Activated CD8-positive, alpha-beta memory T cell treated with anti-CD3 and anti-CD28 coated beads for 24 hours (primary cell): ENCODE measurements at regions not wholly inside any gene's neighbourhood (a gene's known extent, or its start where the extent isn't known, plus 50 kb on each side); places are given as distances from the start of the nearest gene placed in this dataset.

Experiments used
- DNase-seq: peaks from one replicate; pipeline ENCODE4 v3.0.0-alpha.2; 2020

GRCh38 chr4:104682311-104682710 is 187.6 kb upstream of the CXXC4 start:
- DNase-seq: no peak

DNA sequence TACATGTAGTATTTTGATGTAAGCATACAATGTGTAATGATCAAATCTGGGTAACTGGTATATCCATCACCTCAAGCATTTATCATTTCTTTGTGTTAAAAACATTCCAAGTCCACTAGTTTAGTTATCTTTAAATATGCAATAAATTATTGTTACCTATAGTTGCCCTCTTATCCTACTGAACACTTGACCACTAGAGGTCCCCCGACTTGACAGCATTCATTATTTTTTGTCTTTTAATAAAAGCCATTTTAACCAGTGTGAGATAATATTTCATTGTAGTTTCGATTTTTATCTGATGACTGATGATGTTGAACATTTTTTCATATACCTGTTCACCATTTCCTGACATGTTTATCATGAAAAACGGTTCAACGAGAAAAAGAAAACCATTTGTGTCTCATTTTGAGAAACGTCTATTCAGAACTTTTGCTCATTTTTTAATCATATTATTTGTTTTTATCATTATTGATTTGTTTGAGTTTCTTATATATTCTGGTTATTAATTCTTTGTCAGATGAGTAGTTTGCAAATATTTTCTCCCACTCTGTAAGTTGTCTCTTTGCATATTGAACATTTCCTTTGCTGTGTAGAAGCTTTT is 199.0 kb upstream of the CXXC4 start:
- DNase-seq: no peak

- no peak for DNase-seq
Observed at GRCh38 chr4:104716584-104716983, 221.9 kb upstream of the CXXC4 start.

- no peak for DNase-seq
Observed at GRCh38 chr4:104719539-104720230, 225.0 kb upstream of the CXXC4 start.

GRCh38 chr4:104722467-104722866 is 227.8 kb upstream of the CXXC4 start:
- DNase-seq: no peak

DNA sequence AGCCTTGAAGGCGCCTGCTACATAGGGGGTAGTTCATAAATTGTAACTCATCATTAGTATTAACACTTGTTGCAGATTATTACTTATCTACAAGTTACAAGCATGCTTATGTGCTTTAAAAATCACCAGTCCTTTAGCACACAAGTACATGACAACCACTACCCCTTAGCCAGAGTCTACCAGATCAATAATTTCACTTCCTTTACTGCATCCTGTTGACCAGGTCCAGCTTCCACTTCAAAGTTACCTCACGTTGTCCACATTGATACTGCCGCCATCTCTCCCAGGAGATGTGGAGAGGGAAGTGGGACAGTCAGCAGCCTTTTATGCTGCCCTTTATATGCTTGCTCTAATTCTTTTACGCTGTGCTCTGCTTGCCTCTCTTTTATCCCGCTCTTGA is 231.3 kb upstream of the CXXC4 start:
- DNase-seq: no peak

DNA sequence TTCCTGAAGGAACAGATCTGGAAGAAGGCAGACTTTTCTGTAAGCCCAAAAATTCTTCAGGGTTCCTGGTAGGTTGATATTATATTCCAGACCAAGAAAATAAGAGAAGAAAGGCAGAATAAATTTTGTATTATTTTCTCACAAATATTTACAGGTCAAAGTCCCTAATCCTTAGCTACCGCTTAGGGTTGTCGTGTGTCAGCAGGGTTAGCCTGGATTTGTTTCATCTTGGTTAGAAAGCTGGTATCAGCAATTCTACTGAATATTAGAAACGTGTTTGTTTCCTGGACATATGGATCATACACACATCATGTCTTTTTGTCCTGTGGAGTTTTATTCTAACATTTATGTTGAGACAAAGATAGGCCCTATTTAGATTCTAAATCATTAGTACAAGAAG is 232.9 kb upstream of the CXXC4 start:
- no peak for DNase-seq

DNA sequence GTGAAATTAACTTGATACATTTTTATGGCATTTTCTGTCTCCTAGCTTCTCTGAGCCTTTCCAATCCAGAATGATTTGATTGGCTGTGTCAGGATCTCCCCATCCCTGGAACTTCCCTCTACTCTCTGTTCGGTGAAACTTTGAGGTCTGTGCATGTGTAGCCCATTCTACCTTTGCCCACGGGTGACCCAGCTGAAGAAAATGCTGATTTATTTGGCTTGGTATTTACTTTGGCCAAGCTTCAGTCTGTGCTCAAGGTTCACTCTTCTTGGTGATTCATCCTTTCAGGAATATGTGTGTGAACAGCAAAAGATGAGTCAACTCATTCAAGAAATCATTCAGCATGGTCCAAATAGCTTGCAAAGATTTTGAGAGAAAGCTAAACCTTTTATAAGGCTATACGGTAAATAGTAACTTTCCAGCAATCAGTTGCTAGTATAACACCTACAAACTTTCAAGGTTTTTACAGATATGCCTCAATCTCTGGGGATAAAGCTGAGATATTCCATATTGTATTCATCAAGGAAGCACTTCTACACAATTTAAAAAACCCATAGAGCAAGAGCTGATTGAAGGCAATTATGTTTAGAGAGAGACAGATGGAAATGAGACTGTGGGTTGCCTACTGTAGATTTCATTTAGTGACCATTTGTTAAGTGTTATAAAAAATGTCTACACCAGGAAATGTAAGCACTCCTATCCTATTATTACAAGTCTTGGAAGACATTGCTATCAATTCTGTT is 233.9 kb upstream of the CXXC4 start:
- no peak for DNase-seq

GRCh38 chr4:104732766-104733165 is 238.1 kb upstream of the CXXC4 start:
- no peak for DNase-seq

GRCh38 chr4:104735174-104735573 is 240.5 kb upstream of the CXXC4 start:
- DNase-seq: no peak

DNA sequence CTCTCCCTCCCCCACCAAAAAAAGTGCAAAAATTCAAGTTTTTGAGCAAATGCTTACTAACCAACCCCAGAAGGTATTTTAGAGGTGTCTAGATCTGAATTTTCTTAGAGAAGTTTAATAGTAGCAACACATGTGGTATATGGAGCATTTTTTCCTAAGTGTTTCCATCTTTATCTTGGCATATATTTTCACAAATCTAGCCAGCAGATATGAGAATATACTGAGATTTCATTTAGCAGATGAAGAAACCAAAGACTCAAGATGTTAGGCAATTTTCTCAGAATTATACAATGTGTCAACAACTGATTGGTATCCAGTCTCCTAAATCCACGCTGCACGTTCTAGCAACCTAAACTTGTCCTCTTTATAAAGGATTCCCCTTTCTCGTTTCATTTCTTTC is 245.5 kb upstream of the CXXC4 start:
- DNase-seq: no peak

- DNase-seq: no peak
Observed at GRCh38 chr4:104743215-104743653, 248.5 kb upstream of the CXXC4 start.

DNA sequence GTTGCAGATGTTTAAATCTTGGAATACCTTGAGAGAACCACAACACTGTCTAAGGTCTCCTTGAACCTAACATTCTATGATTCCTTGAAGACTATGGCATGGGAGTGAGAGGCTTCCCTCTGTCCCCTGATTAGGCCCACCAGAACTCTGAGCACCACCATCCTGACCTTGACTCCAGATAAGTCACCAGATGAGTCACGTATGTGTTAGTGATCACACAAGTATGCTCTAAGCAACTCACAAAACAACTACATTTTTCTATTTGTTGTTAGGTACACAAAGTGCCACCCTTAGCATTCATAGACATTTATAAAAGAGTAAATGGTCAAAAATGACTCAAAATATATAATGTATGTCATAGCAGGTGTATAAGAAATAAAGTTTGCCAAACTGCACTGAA is 252.9 kb upstream of the CXXC4 start:
- no peak for DNase-seq

DNA sequence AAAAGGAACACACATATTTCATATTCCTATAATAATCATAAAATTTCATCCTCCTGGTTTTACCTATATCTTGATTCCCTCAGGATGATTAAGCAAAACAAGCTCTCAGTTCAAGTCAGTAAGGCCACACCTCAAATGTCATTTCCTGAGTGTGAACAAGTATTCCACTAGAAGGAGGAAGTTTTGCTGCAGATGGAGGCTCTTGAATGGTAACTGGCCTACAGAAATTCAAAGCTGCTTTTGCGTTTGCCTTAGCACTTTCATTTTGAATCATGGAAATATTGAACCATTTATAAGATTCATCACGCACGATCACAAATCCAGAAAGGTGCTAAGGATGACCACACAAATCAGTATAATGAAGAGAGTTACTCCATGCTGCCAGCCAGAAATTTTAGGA is 254.4 kb upstream of the CXXC4 start:
- DNase-seq: no peak

- DNase-seq: no peak
Observed at GRCh38 chr4:104750008-104750407, 255.3 kb upstream of the CXXC4 start.

- DNase-seq: no peak
Observed at GRCh38 chr4:104751468-104751867, 256.8 kb upstream of the CXXC4 start.

DNA sequence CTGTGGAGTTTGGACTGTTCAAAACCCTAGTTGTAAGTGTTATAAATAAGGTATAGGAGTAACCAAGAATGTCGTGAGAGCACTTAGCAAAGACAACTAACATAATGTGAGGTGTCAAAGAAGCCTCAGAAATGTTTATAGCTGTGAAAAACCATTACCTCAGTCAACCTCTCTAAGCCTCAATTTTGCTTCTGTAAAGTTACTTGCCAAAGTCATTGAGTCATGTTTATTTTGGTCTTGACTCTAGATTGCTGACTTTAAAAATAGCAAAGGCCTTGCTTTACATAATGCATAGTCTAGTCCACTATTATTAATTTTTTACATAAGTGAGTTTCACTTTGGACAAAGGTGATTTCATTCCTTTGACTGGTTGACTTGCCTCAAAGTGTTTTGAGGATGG is 257.6 kb upstream of the CXXC4 start:
- DNase-seq: no peak

GRCh38 chr4:104756837-104757236 is 262.1 kb upstream of the CXXC4 start:
- DNase-seq: no peak

GRCh38 chr4:104758574-104758973 is 263.9 kb upstream of the CXXC4 start:
- no peak for DNase-seq

DNA sequence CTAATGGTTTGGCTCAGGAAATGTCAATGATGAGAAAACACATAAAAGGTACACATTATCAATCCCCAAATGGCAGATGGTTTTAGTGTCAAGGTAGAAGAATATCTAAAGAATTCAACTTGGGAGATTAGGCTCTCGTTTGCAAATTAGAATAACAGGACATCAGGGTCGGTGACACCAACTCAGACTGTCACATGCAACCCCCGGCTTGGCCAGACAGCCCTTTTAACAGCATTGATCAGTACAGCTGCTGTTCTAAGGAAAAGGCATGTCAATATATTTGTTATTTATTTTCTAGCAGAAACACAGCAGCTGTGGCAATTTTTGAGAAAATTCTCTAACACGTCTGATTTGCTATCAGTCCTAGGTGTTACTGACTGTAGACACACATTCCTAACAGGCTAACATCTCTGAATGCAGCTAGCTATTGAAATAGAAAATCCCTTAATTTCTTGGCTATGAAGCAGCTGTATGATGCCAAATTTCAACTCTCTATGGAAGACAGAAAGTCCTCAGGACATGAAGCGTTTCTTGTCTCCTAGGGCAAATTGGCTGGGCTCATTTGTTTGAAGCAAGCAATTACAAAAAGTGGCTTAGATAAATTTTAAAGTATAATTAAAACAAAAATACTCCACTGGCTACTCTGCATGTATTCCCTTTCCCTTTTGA is 269.0 kb upstream of the CXXC4 start:
- DNase-seq: no peak

DNA sequence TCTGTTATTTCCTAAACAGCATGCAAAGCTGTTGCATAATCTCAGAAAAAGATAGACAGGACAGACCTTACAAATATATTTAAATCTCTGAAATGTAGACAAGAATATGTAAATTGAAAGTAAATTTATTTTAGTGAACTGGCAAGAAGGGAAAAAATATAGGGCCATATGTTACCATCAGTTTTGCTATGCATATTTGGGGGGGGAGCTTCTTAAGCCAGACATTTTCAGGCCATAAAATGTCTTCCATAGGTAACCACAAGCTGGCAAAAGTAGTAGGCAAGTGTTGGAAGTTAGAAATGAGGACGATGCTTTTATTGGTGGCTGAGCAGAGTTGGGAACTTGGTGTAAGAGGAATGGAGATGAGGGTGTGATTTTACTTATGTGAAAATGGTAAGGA is 272.0 kb upstream of the CXXC4 start:
- no peak for DNase-seq

- DNase-seq: no peak
Observed at GRCh38 chr4:104772849-104773248, 278.2 kb upstream of the CXXC4 start.

GRCh38 chr4:104795264-104795939 is 300.7 kb upstream of the CXXC4 start:
- no peak for DNase-seq
